ENCODE measurements at regions not wholly inside any gene's neighbourhood (a gene's known extent, or its start where the extent isn't known, plus 50 kb on each side); places are given as distances from the start of the nearest gene placed in this dataset.

DNA sequence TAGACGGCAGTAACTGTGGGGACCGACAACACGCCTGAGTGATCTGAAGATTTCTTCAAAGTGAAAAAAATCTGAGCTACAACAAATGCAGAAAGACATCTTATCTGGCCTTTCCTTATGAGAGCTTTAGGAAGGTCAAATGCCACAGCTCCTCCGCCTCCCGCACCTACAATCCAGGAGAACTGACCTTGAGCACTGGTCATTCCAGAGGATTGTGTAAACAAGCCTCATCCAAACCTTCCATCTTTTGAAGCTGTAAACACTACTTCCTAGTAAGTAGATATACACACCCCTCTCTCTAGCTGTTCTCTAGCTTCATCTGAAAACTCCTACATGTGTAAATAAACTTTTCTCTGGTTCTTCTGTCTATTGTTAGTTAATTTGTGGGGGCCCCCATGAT lies 76.9 kb downstream of the CD24 start:
- H3K36me3 Mint-ChIP-seq (ENCODE audit: low read depth) = peaks cover 38% of the 10 kb centered on the region
- Histone ChIP-seq H3K4me1 (ENCODE audit: insufficient read depth) (peaks cover 26% of the 10 kb centered on the region), H3K4me2 (peak overlapping the region; percentile 0), H4K20me1 (replicated peaks; ENCODE audit: insufficient read depth) (no peaks in the 10 kb centered on the region), H3K27me3 (ENCODE audit: insufficient read depth) (no peaks in the 10 kb centered on the region), H3K9me2 (ENCODE audit: insufficient read depth) (0 out of 2 replicates have a peak, but pooled peaks cover 11% of the 10 kb centered on the region), H3K36me3 (ENCODE audit: insufficient read depth) (peaks cover 18% of the 10 kb centered on the region), H3K4me3 (no peak overlapping the region), H3K79me2 (replicated peaks; ENCODE audit: insufficient read depth) (no peaks in the 10 kb centered on the region), H2AFZ (peak overlapping the region; percentile 33; the same call in 1 of the 2 replicates), H3F3A (replicated peaks; ENCODE audit: low read depth) (peaks cover 4% of the 10 kb centered on the region; the same call in 1 of the 2 replicates), H3K27ac (ENCODE audit: low read depth) (no peak overlapping the region)
- no peak for DNase-seq (ENCODE audit: low spot score)
- H3K4me3 Mint-ChIP-seq = no peak overlapping the region
- H3K27me3 Mint-ChIP-seq (ENCODE audit: insufficient read depth, low read depth, poor library complexity) = peaks cover under 1% of the 10 kb centered on the region
- H3K9me3 Mint-ChIP-seq = peaks cover 38% of the 10 kb centered on the region
- H3K27ac Mint-ChIP-seq = no peak overlapping the region
- H3K4me1 Mint-ChIP-seq = peaks cover 23% of the 10 kb centered on the region
- no peak for ATAC-seq
- TF ChIP-seq, protein P1, sequence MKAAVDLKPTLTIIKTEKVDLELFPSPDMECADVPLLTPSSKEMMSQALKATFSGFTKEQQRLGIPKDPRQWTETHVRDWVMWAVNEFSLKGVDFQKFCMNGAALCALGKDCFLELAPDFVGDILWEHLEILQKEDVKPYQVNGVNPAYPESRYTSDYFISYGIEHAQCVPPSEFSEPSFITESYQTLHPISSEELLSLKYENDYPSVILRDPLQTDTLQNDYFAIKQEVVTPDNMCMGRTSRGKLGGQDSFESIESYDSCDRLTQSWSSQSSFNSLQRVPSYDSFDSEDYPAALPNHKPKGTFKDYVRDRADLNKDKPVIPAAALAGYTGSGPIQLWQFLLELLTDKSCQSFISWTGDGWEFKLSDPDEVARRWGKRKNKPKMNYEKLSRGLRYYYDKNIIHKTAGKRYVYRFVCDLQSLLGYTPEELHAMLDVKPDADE (IDR thresholded peaks at IDR 0.05) = no peak
- TF ChIP-seq STAT1 (IDR thresholded peaks at IDR 0.05; ENCODE audit: unreplicated experiment) (no peak), EZH2phosphoT487 (IDR thresholded peaks at IDR 0.05; ENCODE audit: unreplicated experiment) (no peak), EZH2 (IDR thresholded peaks at IDR 0.05; ENCODE audit: low read depth, unreplicated experiment) (no peak), CREB1 (CRISPR knock-in tag; IDR thresholded peaks at IDR 0.05; ENCODE audit: low read depth) (no peak), NANOG (IDR thresholded peaks at IDR 0.05; ENCODE audit: borderline replicate concordance) (no peak), ZNF331 (CRISPR knock-in tag; IDR thresholded peaks at IDR 0.05; ENCODE audit: low read depth) (no peak), POLR2AphosphoS5 (IDR thresholded peaks at IDR 0.05; ENCODE audit: low read depth) (no peak), ZNF114 (CRISPR knock-in tag; IDR thresholded peaks at IDR 0.05) (no peak)
- TF ChIP-seq, protein P2, sequence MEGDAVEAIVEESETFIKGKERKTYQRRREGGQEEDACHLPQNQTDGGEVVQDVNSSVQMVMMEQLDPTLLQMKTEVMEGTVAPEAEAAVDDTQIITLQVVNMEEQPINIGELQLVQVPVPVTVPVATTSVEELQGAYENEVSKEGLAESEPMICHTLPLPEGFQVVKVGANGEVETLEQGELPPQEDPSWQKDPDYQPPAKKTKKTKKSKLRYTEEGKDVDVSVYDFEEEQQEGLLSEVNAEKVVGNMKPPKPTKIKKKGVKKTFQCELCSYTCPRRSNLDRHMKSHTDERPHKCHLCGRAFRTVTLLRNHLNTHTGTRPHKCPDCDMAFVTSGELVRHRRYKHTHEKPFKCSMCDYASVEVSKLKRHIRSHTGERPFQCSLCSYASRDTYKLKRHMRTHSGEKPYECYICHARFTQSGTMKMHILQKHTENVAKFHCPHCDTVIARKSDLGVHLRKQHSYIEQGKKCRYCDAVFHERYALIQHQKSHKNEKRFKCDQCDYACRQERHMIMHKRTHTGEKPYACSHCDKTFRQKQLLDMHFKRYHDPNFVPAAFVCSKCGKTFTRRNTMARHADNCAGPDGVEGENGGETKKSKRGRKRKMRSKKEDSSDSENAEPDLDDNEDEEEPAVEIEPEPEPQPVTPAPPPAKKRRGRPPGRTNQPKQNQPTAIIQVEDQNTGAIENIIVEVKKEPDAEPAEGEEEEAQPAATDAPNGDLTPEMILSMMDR (conservative IDR thresholded peaks at IDR 0.05; ENCODE audit: low read depth in 2 of 2) = no peak
- TF ChIP-seq, protein P3, sequence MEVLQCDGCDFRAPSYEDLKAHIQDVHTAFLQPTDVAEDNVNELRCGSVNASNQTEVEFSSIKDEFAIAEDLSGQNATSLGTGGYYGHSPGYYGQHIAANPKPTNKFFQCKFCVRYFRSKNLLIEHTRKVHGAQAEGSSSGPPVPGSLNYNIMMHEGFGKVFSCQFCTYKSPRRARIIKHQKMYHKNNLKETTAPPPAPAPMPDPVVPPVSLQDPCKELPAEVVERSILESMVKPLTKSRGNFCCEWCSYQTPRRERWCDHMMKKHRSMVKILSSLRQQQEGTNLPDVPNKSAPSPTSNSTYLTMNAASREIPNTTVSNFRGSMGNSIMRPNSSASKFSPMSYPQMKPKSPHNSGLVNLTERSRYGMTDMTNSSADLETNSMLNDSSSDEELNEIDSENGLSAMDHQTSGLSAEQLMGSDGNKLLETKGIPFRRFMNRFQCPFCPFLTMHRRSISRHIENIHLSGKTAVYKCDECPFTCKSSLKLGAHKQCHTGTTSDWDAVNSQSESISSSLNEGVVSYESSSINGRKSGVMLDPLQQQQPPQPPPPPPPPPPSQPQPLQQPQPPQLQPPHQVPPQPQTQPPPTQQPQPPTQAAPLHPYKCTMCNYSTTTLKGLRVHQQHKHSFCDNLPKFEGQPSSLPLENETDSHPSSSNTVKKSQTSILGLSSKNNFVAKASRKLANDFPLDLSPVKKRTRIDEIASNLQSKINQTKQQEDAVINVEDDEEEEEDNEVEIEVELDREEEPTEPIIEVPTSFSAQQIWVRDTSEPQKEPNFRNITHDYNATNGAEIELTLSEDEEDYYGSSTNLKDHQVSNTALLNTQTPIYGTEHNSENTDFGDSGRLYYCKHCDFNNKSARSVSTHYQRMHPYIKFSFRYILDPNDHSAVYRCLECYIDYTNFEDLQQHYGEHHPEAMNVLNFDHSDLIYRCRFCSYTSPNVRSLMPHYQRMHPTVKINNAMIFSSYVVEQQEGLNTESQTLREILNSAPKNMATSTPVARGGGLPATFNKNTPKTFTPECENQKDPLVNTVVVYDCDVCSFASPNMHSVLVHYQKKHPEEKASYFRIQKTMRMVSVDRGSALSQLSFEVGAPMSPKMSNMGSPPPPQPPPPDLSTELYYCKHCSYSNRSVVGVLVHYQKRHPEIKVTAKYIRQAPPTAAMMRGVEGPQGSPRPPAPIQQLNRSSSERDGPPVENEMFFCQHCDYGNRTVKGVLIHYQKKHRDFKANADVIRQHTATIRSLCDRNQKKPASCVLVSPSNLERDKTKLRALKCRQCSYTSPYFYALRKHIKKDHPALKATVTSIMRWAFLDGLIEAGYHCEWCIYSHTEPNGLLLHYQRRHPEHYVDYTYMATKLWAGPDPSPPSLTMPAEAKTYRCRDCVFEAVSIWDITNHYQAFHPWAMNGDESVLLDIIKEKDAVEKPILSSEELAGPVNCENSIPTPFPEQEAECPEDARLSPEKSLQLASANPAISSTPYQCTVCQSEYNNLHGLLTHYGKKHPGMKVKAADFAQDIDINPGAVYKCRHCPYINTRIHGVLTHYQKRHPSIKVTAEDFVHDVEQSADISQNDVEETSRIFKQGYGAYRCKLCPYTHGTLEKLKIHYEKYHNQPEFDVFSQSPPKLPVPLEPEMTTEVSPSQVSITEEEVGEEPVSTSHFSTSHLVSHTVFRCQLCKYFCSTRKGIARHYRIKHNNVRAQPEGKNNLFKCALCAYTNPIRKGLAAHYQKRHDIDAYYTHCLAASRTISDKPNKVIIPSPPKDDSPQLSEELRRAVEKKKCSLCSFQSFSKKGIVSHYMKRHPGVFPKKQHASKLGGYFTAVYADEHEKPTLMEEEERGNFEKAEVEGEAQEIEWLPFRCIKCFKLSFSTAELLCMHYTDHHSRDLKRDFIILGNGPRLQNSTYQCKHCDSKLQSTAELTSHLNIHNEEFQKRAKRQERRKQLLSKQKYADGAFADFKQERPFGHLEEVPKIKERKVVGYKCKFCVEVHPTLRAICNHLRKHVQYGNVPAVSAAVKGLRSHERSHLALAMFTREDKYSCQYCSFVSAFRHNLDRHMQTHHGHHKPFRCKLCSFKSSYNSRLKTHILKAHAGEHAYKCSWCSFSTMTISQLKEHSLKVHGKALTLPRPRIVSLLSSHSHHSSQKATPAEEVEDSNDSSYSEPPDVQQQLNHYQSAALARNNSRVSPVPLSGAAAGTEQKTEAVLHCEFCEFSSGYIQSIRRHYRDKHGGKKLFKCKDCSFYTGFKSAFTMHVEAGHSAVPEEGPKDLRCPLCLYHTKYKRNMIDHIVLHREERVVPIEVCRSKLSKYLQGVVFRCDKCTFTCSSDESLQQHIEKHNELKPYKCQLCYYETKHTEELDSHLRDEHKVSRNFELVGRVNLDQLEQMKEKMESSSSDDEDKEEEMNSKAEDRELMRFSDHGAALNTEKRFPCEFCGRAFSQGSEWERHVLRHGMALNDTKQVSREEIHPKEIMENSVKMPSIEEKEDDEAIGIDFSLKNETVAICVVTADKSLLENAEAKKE (CRISPR knock-in tag; IDR thresholded peaks at IDR 0.05) = no peak
- TF ChIP-seq, protein P4, sequence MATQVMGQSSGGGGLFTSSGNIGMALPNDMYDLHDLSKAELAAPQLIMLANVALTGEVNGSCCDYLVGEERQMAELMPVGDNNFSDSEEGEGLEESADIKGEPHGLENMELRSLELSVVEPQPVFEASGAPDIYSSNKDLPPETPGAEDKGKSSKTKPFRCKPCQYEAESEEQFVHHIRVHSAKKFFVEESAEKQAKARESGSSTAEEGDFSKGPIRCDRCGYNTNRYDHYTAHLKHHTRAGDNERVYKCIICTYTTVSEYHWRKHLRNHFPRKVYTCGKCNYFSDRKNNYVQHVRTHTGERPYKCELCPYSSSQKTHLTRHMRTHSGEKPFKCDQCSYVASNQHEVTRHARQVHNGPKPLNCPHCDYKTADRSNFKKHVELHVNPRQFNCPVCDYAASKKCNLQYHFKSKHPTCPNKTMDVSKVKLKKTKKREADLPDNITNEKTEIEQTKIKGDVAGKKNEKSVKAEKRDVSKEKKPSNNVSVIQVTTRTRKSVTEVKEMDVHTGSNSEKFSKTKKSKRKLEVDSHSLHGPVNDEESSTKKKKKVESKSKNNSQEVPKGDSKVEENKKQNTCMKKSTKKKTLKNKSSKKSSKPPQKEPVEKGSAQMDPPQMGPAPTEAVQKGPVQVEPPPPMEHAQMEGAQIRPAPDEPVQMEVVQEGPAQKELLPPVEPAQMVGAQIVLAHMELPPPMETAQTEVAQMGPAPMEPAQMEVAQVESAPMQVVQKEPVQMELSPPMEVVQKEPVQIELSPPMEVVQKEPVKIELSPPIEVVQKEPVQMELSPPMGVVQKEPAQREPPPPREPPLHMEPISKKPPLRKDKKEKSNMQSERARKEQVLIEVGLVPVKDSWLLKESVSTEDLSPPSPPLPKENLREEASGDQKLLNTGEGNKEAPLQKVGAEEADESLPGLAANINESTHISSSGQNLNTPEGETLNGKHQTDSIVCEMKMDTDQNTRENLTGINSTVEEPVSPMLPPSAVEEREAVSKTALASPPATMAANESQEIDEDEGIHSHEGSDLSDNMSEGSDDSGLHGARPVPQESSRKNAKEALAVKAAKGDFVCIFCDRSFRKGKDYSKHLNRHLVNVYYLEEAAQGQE (IDR thresholded peaks at IDR 0.05; ENCODE audit: unreplicated experiment) = no peak

Data from GM23338 (cell line).